Neural progenitor cell (in vitro differentiated cells): ENCODE measurements at regions not wholly inside any gene's neighbourhood (a gene's known extent, or its start where the extent isn't known, plus 50 kb on each side); places are given as distances from the start of the nearest gene placed in this dataset.

Experiments used
- EZH2 ChIP-seq: fragments of 200-600 bp; sonication (generic); IDR thresholded peaks from 2 replicates; pipeline ENCODE4 v1.6.1; 2017; ENCODE audit warnings: antibody characterized with exemption, mild to moderate bottlenecking, moderate library complexity
- EZH2phosphoT487 ChIP-seq: fragments of 200-600 bp; sonication (generic); IDR thresholded peaks from 2 replicates; pipeline ENCODE4 v1.6.1; 2017; ENCODE audit warnings: antibody characterized with exemption
- TF ChIP-seq, protein P1 (sequence below): fragments of 200-600 bp; sonication (generic); IDR thresholded peaks from 2 replicates; pipeline ENCODE4 v1.5.1; 2017; ENCODE audit warnings: antibody characterized with exemption, mild to moderate bottlenecking

DNA sequence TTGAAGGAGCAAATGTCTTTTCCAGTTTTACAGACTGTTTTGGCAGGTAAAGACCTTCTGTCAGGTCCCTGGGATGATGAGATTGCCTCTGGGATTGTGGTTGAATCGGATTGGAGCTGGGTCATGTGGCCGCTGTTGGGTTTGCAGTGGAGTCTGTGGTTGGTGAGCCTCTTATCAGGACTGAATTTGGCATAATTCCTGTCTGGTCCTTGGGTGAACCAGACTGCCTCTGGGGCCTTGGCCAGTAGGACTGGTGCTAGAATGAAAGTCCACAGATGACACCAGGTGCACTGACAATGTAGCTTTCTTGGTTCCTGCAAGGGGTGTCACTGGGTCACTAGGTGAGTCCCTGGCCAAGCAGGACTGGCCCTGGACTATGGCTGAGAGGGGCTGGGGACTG, 155.3 kb downstream of the TPH2 start:
- TF ChIP-seq, protein P1, sequence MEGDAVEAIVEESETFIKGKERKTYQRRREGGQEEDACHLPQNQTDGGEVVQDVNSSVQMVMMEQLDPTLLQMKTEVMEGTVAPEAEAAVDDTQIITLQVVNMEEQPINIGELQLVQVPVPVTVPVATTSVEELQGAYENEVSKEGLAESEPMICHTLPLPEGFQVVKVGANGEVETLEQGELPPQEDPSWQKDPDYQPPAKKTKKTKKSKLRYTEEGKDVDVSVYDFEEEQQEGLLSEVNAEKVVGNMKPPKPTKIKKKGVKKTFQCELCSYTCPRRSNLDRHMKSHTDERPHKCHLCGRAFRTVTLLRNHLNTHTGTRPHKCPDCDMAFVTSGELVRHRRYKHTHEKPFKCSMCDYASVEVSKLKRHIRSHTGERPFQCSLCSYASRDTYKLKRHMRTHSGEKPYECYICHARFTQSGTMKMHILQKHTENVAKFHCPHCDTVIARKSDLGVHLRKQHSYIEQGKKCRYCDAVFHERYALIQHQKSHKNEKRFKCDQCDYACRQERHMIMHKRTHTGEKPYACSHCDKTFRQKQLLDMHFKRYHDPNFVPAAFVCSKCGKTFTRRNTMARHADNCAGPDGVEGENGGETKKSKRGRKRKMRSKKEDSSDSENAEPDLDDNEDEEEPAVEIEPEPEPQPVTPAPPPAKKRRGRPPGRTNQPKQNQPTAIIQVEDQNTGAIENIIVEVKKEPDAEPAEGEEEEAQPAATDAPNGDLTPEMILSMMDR, result no peak
- TF ChIP-seq EZH2, result no peak
- TF ChIP-seq EZH2phosphoT487, result no peak
